Esophagus muscularis mucosa (tissue), 4 donors: ENCODE measurements at regions not wholly inside any gene's neighbourhood (a gene's known extent, or its start where the extent isn't known, plus 50 kb on each side); places are given as distances from the start of the nearest gene placed in this dataset.

Experiments
- CTCF ChIP-seq, 3 experiments: fragments of 200-600 bp in 2 of 3; fragments of 450-650 bp in 1 of 3; sonication (generic) in 2 of 3; IDR thresholded peaks; one replicate each; pipeline ENCODE4 v1.5.1; 2017 to 2019; ENCODE audit warnings: antibody characterized with exemption in 3 of 3, mild to moderate bottlenecking in 2 of 3, moderate library complexity in 1 of 3
- EP300 ChIP-seq: sonication (generic); formaldehyde crosslinking; IDR thresholded peaks from one replicate; pipeline ENCODE4 v1.6.1; 2017; ENCODE audit warnings: antibody characterized with exemption
- POLR2A ChIP-seq: fragments of 450-650 bp; IDR thresholded peaks from one replicate; pipeline ENCODE4 v1.6.1; 2017; ENCODE audit warnings: antibody characterized with exemption, moderate library complexity, mild to moderate bottlenecking, low read depth

DNA sequence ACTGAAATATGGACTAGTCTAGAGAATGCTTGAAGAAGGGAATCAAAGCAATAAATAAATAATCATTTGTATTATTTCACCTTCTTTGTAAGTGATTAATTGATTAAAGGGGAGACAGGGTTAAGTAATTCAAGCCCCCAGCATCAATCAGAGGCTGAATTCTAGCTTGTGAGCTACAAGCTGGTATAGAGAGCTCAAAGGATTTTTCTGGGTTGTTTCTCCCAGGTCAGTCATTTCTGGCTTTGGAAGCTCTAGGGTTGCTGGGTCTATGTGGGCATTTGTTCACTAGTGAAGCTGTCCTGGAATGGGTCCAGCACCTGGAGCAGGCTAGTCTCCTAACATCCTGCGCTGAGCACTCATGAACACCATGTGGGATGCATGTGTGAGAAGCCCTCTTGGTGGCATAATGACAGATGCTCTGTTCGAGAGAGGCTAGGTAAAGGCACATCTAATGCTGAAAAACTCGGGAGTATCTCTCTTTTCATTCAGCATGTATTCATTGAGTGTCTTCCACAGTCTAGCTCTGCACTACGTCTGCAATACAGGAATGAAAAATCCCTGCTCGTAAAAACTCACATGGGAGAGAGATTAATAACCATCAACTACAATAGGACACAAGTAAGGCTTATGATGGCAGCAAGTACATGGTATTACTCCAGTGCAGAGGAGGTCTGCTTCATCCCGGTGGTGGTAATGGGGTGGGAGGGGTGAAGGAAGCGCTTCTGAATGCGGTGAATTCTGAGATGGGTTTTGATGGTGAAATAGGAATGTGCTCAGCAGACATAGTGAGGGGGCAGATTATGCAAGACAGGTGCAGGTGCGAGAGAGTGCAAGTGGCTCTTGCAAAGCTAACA lies 68.0 kb upstream of the NRP1 start:
- TF ChIP-seq CTCF (IDR thresholded peaks at IDR 0.05) (no peak), POLR2A (no peak), EP300 (no peak)
